ENCODE measurements at regions not wholly inside any gene's neighbourhood (a gene's known extent, or its start where the extent isn't known, plus 50 kb on each side); places are given as distances from the start of the nearest gene placed in this dataset.
A peak's percentile ranks its signal among the peaks of the same experiment; 100 is the strongest.

DNA sequence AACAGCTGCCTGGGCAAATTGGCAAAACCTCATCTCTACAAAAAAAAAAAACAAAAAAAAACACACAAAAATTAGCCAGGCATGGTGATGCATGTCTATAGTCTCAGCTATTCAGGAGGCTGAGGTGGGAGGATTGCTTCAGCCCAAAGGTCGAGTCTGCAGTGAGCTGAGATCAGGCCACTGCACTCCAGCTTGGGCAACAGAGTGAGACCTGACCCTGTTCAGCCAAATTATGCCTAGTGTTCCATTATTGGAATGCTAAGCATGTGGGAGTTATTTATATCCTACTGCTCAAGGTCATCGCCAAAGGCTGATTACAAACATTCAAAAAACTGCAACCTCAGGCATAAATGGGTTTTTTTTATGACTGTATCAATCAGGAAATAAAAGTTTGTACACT, 1251.0 kb upstream of the PCDH9 start:
- peaks cover 0 to 6% (median 0%) of the 10 kb centered on the region in 12 donors for H3K9me3 ChIP-seq
- H3K4me1 ChIP-seq = peaks cover 0 to 8% (median 0%) of the 10 kb centered on the region in 12 donors
- ATAC-seq (peak in 1 of 4 donors; percentile 74), DNase-seq (no peak)
- TF ChIP-seq, protein P1, sequence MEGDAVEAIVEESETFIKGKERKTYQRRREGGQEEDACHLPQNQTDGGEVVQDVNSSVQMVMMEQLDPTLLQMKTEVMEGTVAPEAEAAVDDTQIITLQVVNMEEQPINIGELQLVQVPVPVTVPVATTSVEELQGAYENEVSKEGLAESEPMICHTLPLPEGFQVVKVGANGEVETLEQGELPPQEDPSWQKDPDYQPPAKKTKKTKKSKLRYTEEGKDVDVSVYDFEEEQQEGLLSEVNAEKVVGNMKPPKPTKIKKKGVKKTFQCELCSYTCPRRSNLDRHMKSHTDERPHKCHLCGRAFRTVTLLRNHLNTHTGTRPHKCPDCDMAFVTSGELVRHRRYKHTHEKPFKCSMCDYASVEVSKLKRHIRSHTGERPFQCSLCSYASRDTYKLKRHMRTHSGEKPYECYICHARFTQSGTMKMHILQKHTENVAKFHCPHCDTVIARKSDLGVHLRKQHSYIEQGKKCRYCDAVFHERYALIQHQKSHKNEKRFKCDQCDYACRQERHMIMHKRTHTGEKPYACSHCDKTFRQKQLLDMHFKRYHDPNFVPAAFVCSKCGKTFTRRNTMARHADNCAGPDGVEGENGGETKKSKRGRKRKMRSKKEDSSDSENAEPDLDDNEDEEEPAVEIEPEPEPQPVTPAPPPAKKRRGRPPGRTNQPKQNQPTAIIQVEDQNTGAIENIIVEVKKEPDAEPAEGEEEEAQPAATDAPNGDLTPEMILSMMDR (IDR thresholded peaks at IDR 0.05) = no peak
- TF ChIP-seq POLR2A (IDR thresholded peaks at IDR 0.05) = no peak
- no peaks in the 10 kb centered on the region for H3K36me3 ChIP-seq
- H3K27ac ChIP-seq = no peak overlapping the region
- intact Hi-C loops (cut with DNase I) = no loop called here
- WGBS, 4 donors = 25 to 32% (median 29%) methylated on average over 2 of the region's 2 CpGs
- no peak overlapping the region for H3K4me3 ChIP-seq
- H3K27me3 ChIP-seq = no peaks in the 10 kb centered on the region

DNA sequence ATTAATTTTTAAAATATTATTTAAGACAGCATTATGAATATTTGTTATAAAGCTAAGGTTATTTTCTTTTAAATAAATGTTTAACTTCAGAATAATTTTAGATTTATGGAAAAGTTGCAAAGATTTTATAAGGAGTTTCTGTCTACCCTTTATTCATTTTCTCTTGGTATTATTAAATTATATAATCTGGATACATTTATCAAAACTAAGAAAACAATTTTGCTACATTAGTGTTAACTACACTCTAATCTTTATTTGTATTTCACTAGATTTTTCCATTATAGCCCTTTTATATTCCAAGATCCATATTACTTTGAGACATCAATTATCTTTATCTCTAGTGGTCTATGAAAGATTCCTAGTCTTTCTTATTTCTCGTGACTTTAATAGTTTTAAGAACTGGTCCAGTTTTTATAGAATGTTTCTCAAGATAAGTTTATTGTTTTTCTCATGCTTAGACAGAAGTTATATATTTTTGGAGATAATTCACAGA, 1243.7 kb upstream of the PCDH9 start:
- DNase-seq (no peak), ATAC-seq (no peak)
- Histone ChIP-seq H3K4me1 (no peaks in the 10 kb centered on the region), H3K9me3 (no peaks in the 10 kb centered on the region), H3K36me3 (no peaks in the 10 kb centered on the region), H3K27me3 (no peaks in the 10 kb centered on the region), H3K27ac (no peak overlapping the region), H3K4me3 (no peak overlapping the region)
- intact Hi-C loops (cut with DNase I) = no loop called here
- TF ChIP-seq POLR2A (IDR thresholded peaks at IDR 0.05) = no peak
- TF ChIP-seq, protein P1 (IDR thresholded peaks at IDR 0.05) = no peak
- 68 to 74% (median 71%) methylated on average over 1 of the region's 1 CpG for WGBS, 4 donors

DNA sequence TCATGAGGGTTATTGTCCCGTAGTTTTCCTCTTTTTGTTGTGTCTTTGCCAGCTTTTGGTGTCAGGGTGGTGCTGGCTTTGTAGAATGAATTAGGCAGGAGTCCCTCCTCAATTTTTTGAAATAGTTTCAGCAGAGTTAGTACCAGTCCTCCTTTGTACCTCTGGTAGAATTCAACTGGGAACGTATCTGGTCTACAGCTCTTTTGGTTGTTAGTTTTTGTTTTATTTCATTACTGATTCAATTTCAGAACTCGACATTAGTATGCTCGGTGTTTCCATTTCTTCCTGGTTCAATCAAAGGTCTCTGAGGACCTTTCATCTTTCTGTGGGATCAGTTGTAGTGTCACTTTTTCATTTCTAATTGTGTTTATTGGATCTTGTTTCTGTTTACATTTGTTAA, 1237.0 kb upstream of the PCDH9 start:
- WGBS, 4 donors = 57 to 82% (median 72%) methylated on average over 4 of the region's 4 CpGs
- DNase-seq = no peak
- no peak for TF ChIP-seq POLR2A (IDR thresholded peaks at IDR 0.05)
- TF ChIP-seq, protein P1 (IDR thresholded peaks at IDR 0.05) = no peak

DNA sequence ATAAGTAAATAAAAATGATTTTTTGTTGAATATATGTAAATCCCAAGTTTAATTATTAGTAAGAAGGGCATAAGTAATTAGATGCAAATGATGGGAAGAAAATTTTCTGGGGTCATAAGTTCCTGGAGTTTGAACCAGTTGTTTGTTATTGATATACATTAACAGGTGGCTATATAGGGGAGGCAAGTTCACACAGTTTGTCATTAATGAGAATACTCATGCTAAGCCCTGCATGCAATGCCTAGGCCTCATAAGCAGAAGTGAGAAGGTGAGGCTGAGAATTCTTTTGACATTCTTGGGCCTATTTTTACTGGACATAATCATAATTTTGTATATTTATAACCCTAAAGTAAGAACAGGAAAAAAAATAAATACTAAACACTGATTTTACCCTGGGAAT, 1210.7 kb upstream of the PCDH9 start:
- no peak overlapping the region for H3K27ac ChIP-seq
- TF ChIP-seq, protein P1 (IDR thresholded peaks at IDR 0.05) = no peak
- TF ChIP-seq POLR2A (IDR thresholded peaks at IDR 0.05) = no peak
- intact Hi-C loops (cut with DNase I) = no loop called here
- H3K27me3 ChIP-seq = no peaks in the 10 kb centered on the region
- H3K4me1 ChIP-seq = no peaks in the 10 kb centered on the region
- peaks cover 0 to 15% (median 0%) of the 10 kb centered on the region in 12 donors for H3K9me3 ChIP-seq
- H3K4me3 ChIP-seq = no peak overlapping the region
- DNase-seq (no peak), ATAC-seq (no peak)
- H3K36me3 ChIP-seq = no peaks in the 10 kb centered on the region

More for the DNA sequence above, 1237.0 kb upstream of the PCDH9 start:
- no peaks in the 10 kb centered on the region for H3K36me3 ChIP-seq
- intact Hi-C loops (cut with DNase I) = no loop called here
- no peaks in the 10 kb centered on the region for H3K4me1 ChIP-seq
- ATAC-seq = no peak
- H3K27me3 ChIP-seq = no peaks in the 10 kb centered on the region
- H3K4me3 ChIP-seq = no peak overlapping the region
- peaks cover 0 to 5% (median 0%) of the 10 kb centered on the region in 12 donors for H3K9me3 ChIP-seq
- no peak overlapping the region for H3K27ac ChIP-seq

Data from heart left ventricle (tissue), 16 donors.